Liver (tissue), 8 donors: ENCODE measurements at regions not wholly inside any gene's neighbourhood (a gene's known extent, or its start where the extent isn't known, plus 50 kb on each side); places are given as distances from the start of the nearest gene placed in this dataset.

ENCODE experiments used
- DNase-seq: peaks from one replicate; pipeline ENCODE4 v3.0.0-alpha.2; 2017; ENCODE audit warnings: low spot score
- H3K27ac ChIP-seq, 2 donors: one replicate each; pipeline ENCODE4 v1.7.0; 2013; ENCODE audit warnings: inconsistent platforms in 2 of 2, low read length in 2 of 2, control low read depth in 1 of 2, low read depth in 1 of 2, mild to moderate bottlenecking in 1 of 2
- H3K27me3 ChIP-seq, 4 donors: one replicate each; pipeline versions ENCODE4 v1.6.1 to v1.7.0; 2013; ENCODE audit warnings: low read length in 3 of 4, inconsistent platforms in 1 of 4, mild to moderate bottlenecking in 1 of 4, moderate library complexity in 1 of 4; ENCODE audit not compliant: control insufficient read depth in 4 of 4, insufficient read depth in 4 of 4
- H3K36me3 ChIP-seq, 4 donors: one replicate each; pipeline versions ENCODE4 v1.6.1 to v1.7.0; 2013; ENCODE audit warnings: low read length in 3 of 4, mild to moderate bottlenecking in 3 of 4, low read depth in 1 of 4, moderate library complexity in 1 of 4; ENCODE audit not compliant: control insufficient read depth in 4 of 4, insufficient read depth in 3 of 4
- H3K4me1 ChIP-seq, 4 donors: one replicate each; pipeline versions ENCODE4 v1.6.1 to v1.7.0; 2013; ENCODE audit warnings: low read length in 3 of 4, mild to moderate bottlenecking in 3 of 4, moderate library complexity in 1 of 4; ENCODE audit not compliant: control insufficient read depth in 4 of 4, insufficient read depth in 4 of 4
- H3K4me3 ChIP-seq, 3 donors: one replicate each; pipeline versions ENCODE4 v1.6.1 to v1.7.0; 2013; ENCODE audit warnings: low read length in 3 of 3, control low read depth in 1 of 3, low read depth in 1 of 3, mild to moderate bottlenecking in 1 of 3
- H3K9ac ChIP-seq, 2 donors: one replicate each; pipeline ENCODE4 v1.7.0; 2013; ENCODE audit warnings: low read length in 2 of 2, mild to moderate bottlenecking in 2 of 2, moderate library complexity in 2 of 2, control low read depth in 1 of 2, low read depth in 1 of 2
- H3K9me3 ChIP-seq, 4 donors: one replicate each; pipeline versions ENCODE4 v1.6.1 to v1.7.0; 2013; ENCODE audit warnings: low read length in 3 of 4; ENCODE audit not compliant: control insufficient read depth in 4 of 4
- ATF3 ChIP-seq: IDR thresholded peaks from 2 replicates; pipeline ENCODE4 v1.6.1; 2016; ENCODE audit warnings: antibody characterized with exemption
- CTCF ChIP-seq: fragments of 150-350 bp; IDR thresholded peaks from 2 replicates; pipeline ENCODE4 v1.5.1; 2017; ENCODE audit warnings: improper control_type of control experiment, low read depth, low read length; ENCODE audit not compliant: missing input control
- EGR1 ChIP-seq, 2 donors: IDR thresholded peaks; 2 replicates each; pipeline ENCODE4 v1.6.1; 2016 to 2018; ENCODE audit warnings: antibody characterized with exemption in 2 of 2, low read depth in 2 of 2
- FOXA1 ChIP-seq: IDR thresholded peaks from 2 replicates; pipeline ENCODE4 v1.6.1; 2016; ENCODE audit warnings: antibody characterized with exemption
- FOXA2 ChIP-seq: IDR thresholded peaks from 2 replicates; pipeline ENCODE4 v1.6.1; 2016; ENCODE audit warnings: antibody characterized with exemption
- GABPA ChIP-seq, 2 donors: IDR thresholded peaks in 1 of 2; conservative IDR thresholded peaks in 1 of 2; 2 replicates each; pipeline ENCODE4 v1.6.1; 2016; ENCODE audit warnings: antibody characterized with exemption in 2 of 2, mild to moderate bottlenecking in 1 of 2, moderate library complexity in 1 of 2
- HNF4A ChIP-seq, 2 donors: conservative IDR thresholded peaks; 2 replicates each; pipeline ENCODE4 v1.6.1; 2016; ENCODE audit warnings: antibody characterized with exemption in 2 of 2, mild to moderate bottlenecking in 2 of 2
- HNF4G ChIP-seq: IDR thresholded peaks from 2 replicates; pipeline ENCODE4 v1.6.1; 2016; ENCODE audit warnings: antibody characterized with exemption
- JUND ChIP-seq, 2 donors: IDR thresholded peaks; 2 replicates each; pipeline ENCODE4 v1.6.1; 2016; ENCODE audit warnings: antibody characterized with exemption in 2 of 2
- NR2F2 ChIP-seq: IDR thresholded peaks from 2 replicates; pipeline ENCODE4 v1.6.1; 2016; ENCODE audit warnings: antibody characterized with exemption
- RAD21 ChIP-seq, 2 donors: IDR thresholded peaks; 2 replicates each; pipeline ENCODE4 v1.6.1; 2016; ENCODE audit warnings: antibody characterized with exemption in 2 of 2, mild to moderate bottlenecking in 2 of 2
- REST ChIP-seq: IDR thresholded peaks from 2 replicates; pipeline ENCODE4 v1.6.1; 2016; ENCODE audit warnings: antibody characterized with exemption, mild to moderate bottlenecking
- RXRA ChIP-seq, 2 donors: IDR thresholded peaks; 2 replicates each; pipeline ENCODE4 v1.6.1; 2017 to 2018; ENCODE audit warnings: antibody characterized with exemption in 2 of 2, mild to moderate bottlenecking in 1 of 2
- TAF1 ChIP-seq: conservative IDR thresholded peaks from 2 replicates; pipeline ENCODE4 v1.6.1; 2016; ENCODE audit warnings: antibody characterized with exemption, mild to moderate bottlenecking
- YY1 ChIP-seq: IDR thresholded peaks from 2 replicates; pipeline ENCODE4 v1.6.1; 2016; ENCODE audit warnings: antibody characterized with exemption, mild to moderate bottlenecking
- ZBTB33 ChIP-seq: IDR thresholded peaks from 2 replicates; pipeline ENCODE4 v1.6.1; 2016; ENCODE audit warnings: antibody characterized with exemption
- WGBS: extraction: QIAGEN DNeasy Blood & Tissue Kit; methylation state at CpG from one replicate; pipeline ENCODE4 v1.1.7; 2013; 5-methylcytosine and 5-hydroxymethylcytosine counted together
- donor health status: healthy.
- donor health status: healthy.
- donor health status: healthy.
- donor health status: healthy.
- donor health status: healthy.

GRCh38 chr20:11714886-11715285 lies 202.8 kb upstream of the BTBD3 start:
- peaks cover 0 to 9% (median 0%) of the 10 kb centered on the region in 4 donors for H3K27me3 ChIP-seq
- H3K27ac ChIP-seq = no peak overlapping the region
- H3K4me3 ChIP-seq = no peak overlapping the region
- no peaks in the 10 kb centered on the region for H3K9me3 ChIP-seq
- no peaks in the 10 kb centered on the region for H3K4me1 ChIP-seq
- WGBS = 48% methylated on average over 2 of the region's 2 CpGs
- no peak overlapping the region for H3K9ac ChIP-seq
- DNase-seq = no peak
- no peaks in the 10 kb centered on the region for H3K36me3 ChIP-seq
- TF ChIP-seq NR2F2 = no peak
- no peak for TF ChIP-seq TAF1
- no peak for TF ChIP-seq EGR1 (IDR thresholded peaks at IDR 0.05; ENCODE audit: low read depth in 2 of 2)
- TF ChIP-seq RXRA (IDR thresholded peaks at IDR 0.05) = no peak
- TF ChIP-seq CTCF = no peak
- TF ChIP-seq ATF3 = no peak
- no peak for TF ChIP-seq FOXA1
- TF ChIP-seq GABPA (IDR thresholded peaks at IDR 0.05 in 1 of 2, conservative IDR thresholded peaks at IDR 0.05 in 1 of 2) = no peak
- TF ChIP-seq YY1 = no peak
- TF ChIP-seq ZBTB33 = no peak
- no peak for TF ChIP-seq HNF4A (conservative IDR thresholded peaks at IDR 0.05)
- TF ChIP-seq HNF4G = no peak
- no peak for TF ChIP-seq RAD21 (IDR thresholded peaks at IDR 0.05)

- Histone ChIP-seq H3K36me3 (no peaks in the 10 kb centered on the region), H3K27me3 (peaks cover 0 to 9% (median 0%) of the 10 kb centered on the region in 4 donors), H3K4me3 (no peak overlapping the region), H3K4me1 (no peaks in the 10 kb centered on the region), H3K27ac (no peak overlapping the region), H3K9ac (no peak overlapping the region), H3K9me3 (no peaks in the 10 kb centered on the region)
- TF ChIP-seq RXRA (IDR thresholded peaks at IDR 0.05) (no peak), ZBTB33 (no peak), JUND (IDR thresholded peaks at IDR 0.05) (no peak), REST (no peak), HNF4A (conservative IDR thresholded peaks at IDR 0.05) (no peak), FOXA2 (no peak), EGR1 (IDR thresholded peaks at IDR 0.05; ENCODE audit: low read depth in 2 of 2) (no peak), NR2F2 (no peak), TAF1 (no peak)
- DNase-seq = no peak
- WGBS = 60% methylated on average over 4 of the region's 4 CpGs
These were observed 201.3 kb upstream of the BTBD3 start for GRCh38 chr20:11716239-11716944.
